ENCODE measurements at regions not wholly inside any gene's neighbourhood (a gene's known extent, or its start where the extent isn't known, plus 50 kb on each side); places are given as distances from the start of the nearest gene placed in this dataset.

GRCh38 chr18:65523461-65523860 lies 227.4 kb upstream of the CDH7 start:
- ChIA-PET POLR2A (no interaction called here), CTCF (no interaction called here)
- no peaks in the 10 kb centered on the region for H3K9me3 Mint-ChIP-seq
- no peak for TF ChIP-seq CTCF (IDR thresholded peaks at IDR 0.05)
- intact Hi-C loops (cut with micrococcal nuclease): no loop called here
- ATAC-seq (ENCODE audit: low read depth) (no peak), DNase-seq (no peak)
- H3K27me3 Mint-ChIP-seq: no peaks in the 10 kb centered on the region
- no peaks in the 10 kb centered on the region for H3K36me3 Mint-ChIP-seq (ENCODE audit: low read depth)
- no peak overlapping the region for H3K27ac Mint-ChIP-seq
- no peak overlapping the region for H3K4me3 Mint-ChIP-seq
- H3K4me1 Mint-ChIP-seq: no peaks in the 10 kb centered on the region

- Mint-ChIP-seq H3K36me3 (ENCODE audit: low read depth) (no peaks in the 10 kb centered on the region), H3K4me1 (no peaks in the 10 kb centered on the region), H3K27ac (no peak overlapping the region), H3K4me3 (no peak overlapping the region), H3K27me3 (no peaks in the 10 kb centered on the region), H3K9me3 (no peaks in the 10 kb centered on the region)
- no peak for DNase-seq
- ATAC-seq (ENCODE audit: low read depth): no peak
- intact Hi-C loops (cut with micrococcal nuclease): no loop called here
- no peak for TF ChIP-seq CTCF (IDR thresholded peaks at IDR 0.05)
- CTCF ChIA-PET: no interaction called here
- POLR2A ChIA-PET: no interaction called here
Measured at GRCh38 chr18:65522907-65523306, 227.9 kb upstream of the CDH7 start.

GRCh38 chr18:65516209-65516608 lies 234.6 kb upstream of the CDH7 start:
- H3K36me3 Mint-ChIP-seq (ENCODE audit: low read depth): no peaks in the 10 kb centered on the region
- H3K4me3 Mint-ChIP-seq: no peak overlapping the region
- ATAC-seq (ENCODE audit: low read depth) (no peak), DNase-seq (no peak)
- H3K27me3 Mint-ChIP-seq: no peaks in the 10 kb centered on the region
- intact Hi-C loops (cut with micrococcal nuclease): no loop called here
- no peak overlapping the region for H3K27ac Mint-ChIP-seq
- TF ChIP-seq CTCF (IDR thresholded peaks at IDR 0.05): no peak
- ChIA-PET CTCF (no interaction called here), POLR2A (no interaction called here)
- no peaks in the 10 kb centered on the region for H3K4me1 Mint-ChIP-seq
- no peaks in the 10 kb centered on the region for H3K9me3 Mint-ChIP-seq

GRCh38 chr18:65498605-65499004 lies 252.2 kb upstream of the CDH7 start:
- intact Hi-C loops (cut with micrococcal nuclease): no loop called here
- POLR2A ChIA-PET: no interaction called here
- no peak overlapping the region for H3K27ac Mint-ChIP-seq
- no peaks in the 10 kb centered on the region for H3K27me3 Mint-ChIP-seq
- no peaks in the 10 kb centered on the region for H3K4me1 Mint-ChIP-seq
- no peaks in the 10 kb centered on the region for H3K9me3 Mint-ChIP-seq
- H3K36me3 Mint-ChIP-seq (ENCODE audit: low read depth): no peaks in the 10 kb centered on the region
- CTCF ChIA-PET: no interaction called here
- TF ChIP-seq CTCF (IDR thresholded peaks at IDR 0.05): no peak
- H3K4me3 Mint-ChIP-seq: no peak overlapping the region
- DNase-seq (no peak), ATAC-seq (ENCODE audit: low read depth) (no peak)

GRCh38 chr18:65487569-65487968 lies 263.2 kb upstream of the CDH7 start:
- CTCF ChIA-PET: no interaction called here
- ATAC-seq (ENCODE audit: low read depth) (no peak), DNase-seq (no peak)
- no peak overlapping the region for H3K4me3 Mint-ChIP-seq
- H3K27ac Mint-ChIP-seq: no peak overlapping the region
- intact Hi-C loops (cut with micrococcal nuclease): no loop called here
- H3K36me3 Mint-ChIP-seq (ENCODE audit: low read depth): no peaks in the 10 kb centered on the region
- no peak for TF ChIP-seq CTCF (IDR thresholded peaks at IDR 0.05)
- no peaks in the 10 kb centered on the region for H3K27me3 Mint-ChIP-seq
- H3K4me1 Mint-ChIP-seq: no peaks in the 10 kb centered on the region
- H3K9me3 Mint-ChIP-seq: no peaks in the 10 kb centered on the region
- POLR2A ChIA-PET: no interaction called here
